Parathyroid adenoma (tissue), 2 donors: ENCODE measurements at regions not wholly inside any gene's neighbourhood (a gene's known extent, or its start where the extent isn't known, plus 50 kb on each side); places are given as distances from the start of the nearest gene placed in this dataset.

Source experiments
- H2AFZ ChIP-seq: fragments of 300-600 bp; sonication (generic); one replicate; pipeline ENCODE4 v1.7.0; 2017; ENCODE audit warnings: antibody characterized with exemption, mild to moderate bottlenecking
- H3K27ac ChIP-seq: fragments of 300-600 bp; sonication (generic); one replicate; pipeline ENCODE4 v1.7.0; 2017
- H3K27me3 ChIP-seq: fragments of 300-600 bp; sonication (generic); one replicate; pipeline ENCODE4 v1.7.0; 2017; ENCODE audit warnings: low read length; ENCODE audit not compliant: control insufficient read depth, insufficient read depth
- H3K36me3 ChIP-seq: fragments of 300-600 bp; sonication (generic); one replicate; pipeline ENCODE4 v1.7.0; 2017; ENCODE audit warnings: low read length; ENCODE audit not compliant: control insufficient read depth, insufficient read depth
- H3K4me1 ChIP-seq: fragments of 300-600 bp; sonication (generic); one replicate; pipeline ENCODE4 v1.7.0; 2017; ENCODE audit warnings: control low read depth
- H3K4me2 ChIP-seq: fragments of 300-600 bp; sonication (generic); one replicate; pipeline ENCODE4 v1.7.0; 2017; ENCODE audit warnings: low read length
- H3K4me3 ChIP-seq: fragments of 300-600 bp; sonication (generic); one replicate; pipeline ENCODE4 v1.7.0; 2017; ENCODE audit warnings: low read depth, low read length
- H3K79me2 ChIP-seq: fragments of 300-600 bp; sonication (generic); one replicate; pipeline ENCODE4 v1.7.0; 2017; ENCODE audit warnings: control low read depth
- H3K9ac ChIP-seq: fragments of 300-600 bp; sonication (generic); one replicate; pipeline ENCODE4 v1.7.0; 2017; ENCODE audit warnings: mild to moderate bottlenecking
- H3K9me3 ChIP-seq: fragments of 300-600 bp; sonication (generic); one replicate; pipeline ENCODE4 v1.7.0; 2017; ENCODE audit warnings: low read length; ENCODE audit not compliant: control insufficient read depth
- TF ChIP-seq, protein P1 (sequence below): fragments of 300-600 bp; sonication (generic); IDR thresholded peaks from one replicate; pipeline ENCODE4 v1.7.0; 2017; ENCODE audit warnings: antibody characterized with exemption, mild to moderate bottlenecking
- donor health status: primary hyperparathyroidism.

DNA sequence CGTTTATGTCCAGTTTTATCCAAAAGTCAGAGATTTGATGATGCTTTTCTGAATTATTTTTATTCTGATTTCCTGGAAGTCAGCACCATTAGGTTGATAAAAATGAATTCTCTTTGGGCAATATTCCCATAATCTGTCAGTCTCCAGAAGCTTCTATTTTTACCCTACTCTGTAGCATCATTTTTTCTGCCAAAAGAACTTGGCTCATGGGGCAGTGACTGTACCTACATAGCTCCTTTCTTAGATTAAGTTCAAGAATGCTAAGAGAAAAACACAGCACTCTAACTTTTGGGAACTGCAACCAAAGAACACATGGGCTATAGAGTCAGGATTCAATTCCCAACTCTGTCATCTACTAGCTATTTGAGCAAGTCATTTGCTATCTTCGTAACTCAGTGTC, 152.9 kb downstream of the BARHL2 start:
- H3K79me2 ChIP-seq = no peaks in the 10 kb centered on the region
- H3K9ac ChIP-seq = no peak overlapping the region
- no peak overlapping the region for H2AFZ ChIP-seq
- TF ChIP-seq, protein P1, sequence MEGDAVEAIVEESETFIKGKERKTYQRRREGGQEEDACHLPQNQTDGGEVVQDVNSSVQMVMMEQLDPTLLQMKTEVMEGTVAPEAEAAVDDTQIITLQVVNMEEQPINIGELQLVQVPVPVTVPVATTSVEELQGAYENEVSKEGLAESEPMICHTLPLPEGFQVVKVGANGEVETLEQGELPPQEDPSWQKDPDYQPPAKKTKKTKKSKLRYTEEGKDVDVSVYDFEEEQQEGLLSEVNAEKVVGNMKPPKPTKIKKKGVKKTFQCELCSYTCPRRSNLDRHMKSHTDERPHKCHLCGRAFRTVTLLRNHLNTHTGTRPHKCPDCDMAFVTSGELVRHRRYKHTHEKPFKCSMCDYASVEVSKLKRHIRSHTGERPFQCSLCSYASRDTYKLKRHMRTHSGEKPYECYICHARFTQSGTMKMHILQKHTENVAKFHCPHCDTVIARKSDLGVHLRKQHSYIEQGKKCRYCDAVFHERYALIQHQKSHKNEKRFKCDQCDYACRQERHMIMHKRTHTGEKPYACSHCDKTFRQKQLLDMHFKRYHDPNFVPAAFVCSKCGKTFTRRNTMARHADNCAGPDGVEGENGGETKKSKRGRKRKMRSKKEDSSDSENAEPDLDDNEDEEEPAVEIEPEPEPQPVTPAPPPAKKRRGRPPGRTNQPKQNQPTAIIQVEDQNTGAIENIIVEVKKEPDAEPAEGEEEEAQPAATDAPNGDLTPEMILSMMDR = no peak
- H3K27me3 ChIP-seq = no peaks in the 10 kb centered on the region
- no peaks in the 10 kb centered on the region for H3K4me1 ChIP-seq
- no peaks in the 10 kb centered on the region for H3K36me3 ChIP-seq
- no peak overlapping the region for H3K4me3 ChIP-seq
- H3K9me3 ChIP-seq = no peaks in the 10 kb centered on the region
- no peak overlapping the region for H3K27ac ChIP-seq
- no peak overlapping the region for H3K4me2 ChIP-seq

DNA sequence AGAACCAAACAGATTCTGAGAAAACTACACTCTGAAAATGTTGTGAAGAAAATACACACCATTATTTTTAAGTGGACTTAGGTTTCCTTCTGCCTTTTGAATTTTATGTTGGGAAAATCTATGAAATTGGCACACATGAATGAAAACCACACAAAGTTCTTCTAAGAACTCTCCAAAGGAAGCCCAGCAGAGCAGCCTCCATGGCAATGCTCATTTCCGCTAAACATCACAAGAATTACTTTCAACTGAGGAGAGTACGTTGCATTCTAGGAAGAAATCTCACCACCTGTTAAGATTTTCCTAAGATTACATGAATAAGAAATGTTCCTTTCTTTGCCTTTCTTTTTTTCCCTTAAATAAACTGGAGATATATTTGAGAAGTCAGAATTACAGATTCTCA, 154.2 kb downstream of the BARHL2 start:
- H3K4me3 ChIP-seq = no peak overlapping the region
- H3K27ac ChIP-seq = no peak overlapping the region
- no peak overlapping the region for H2AFZ ChIP-seq
- H3K4me1 ChIP-seq = no peaks in the 10 kb centered on the region
- TF ChIP-seq, protein P1 = no peak
- no peaks in the 10 kb centered on the region for H3K36me3 ChIP-seq
- H3K79me2 ChIP-seq = no peaks in the 10 kb centered on the region
- no peaks in the 10 kb centered on the region for H3K27me3 ChIP-seq
- H3K9me3 ChIP-seq = no peaks in the 10 kb centered on the region
- no peak overlapping the region for H3K4me2 ChIP-seq
- no peak overlapping the region for H3K9ac ChIP-seq

DNA sequence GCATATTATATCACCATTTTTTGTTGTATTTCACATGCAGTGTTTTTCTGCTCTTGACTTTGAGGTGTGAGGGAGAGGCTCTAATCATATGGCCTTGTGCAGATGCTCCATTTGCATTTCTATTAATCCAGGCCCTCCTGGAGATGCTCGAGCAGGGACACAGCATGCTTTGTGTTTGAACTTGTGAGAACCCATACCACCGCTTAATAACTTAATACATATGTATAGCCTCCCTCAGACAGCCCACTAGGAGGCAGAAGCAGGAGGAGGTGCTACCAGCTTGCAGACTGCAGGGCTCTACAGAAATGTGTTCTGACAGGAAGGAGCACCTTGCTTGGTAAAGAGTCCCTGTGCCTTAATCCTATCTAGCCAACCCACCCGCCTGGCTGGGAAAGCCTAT, 155.2 kb downstream of the BARHL2 start:
- no peaks in the 10 kb centered on the region for H3K79me2 ChIP-seq
- no peak overlapping the region for H2AFZ ChIP-seq
- TF ChIP-seq, protein P1 = no peak
- no peak overlapping the region for H3K4me2 ChIP-seq
- no peaks in the 10 kb centered on the region for H3K9me3 ChIP-seq
- no peak overlapping the region for H3K9ac ChIP-seq
- no peaks in the 10 kb centered on the region for H3K27me3 ChIP-seq
- H3K36me3 ChIP-seq = no peaks in the 10 kb centered on the region
- H3K27ac ChIP-seq = no peak overlapping the region
- no peaks in the 10 kb centered on the region for H3K4me1 ChIP-seq
- H3K4me3 ChIP-seq = no peak overlapping the region

DNA sequence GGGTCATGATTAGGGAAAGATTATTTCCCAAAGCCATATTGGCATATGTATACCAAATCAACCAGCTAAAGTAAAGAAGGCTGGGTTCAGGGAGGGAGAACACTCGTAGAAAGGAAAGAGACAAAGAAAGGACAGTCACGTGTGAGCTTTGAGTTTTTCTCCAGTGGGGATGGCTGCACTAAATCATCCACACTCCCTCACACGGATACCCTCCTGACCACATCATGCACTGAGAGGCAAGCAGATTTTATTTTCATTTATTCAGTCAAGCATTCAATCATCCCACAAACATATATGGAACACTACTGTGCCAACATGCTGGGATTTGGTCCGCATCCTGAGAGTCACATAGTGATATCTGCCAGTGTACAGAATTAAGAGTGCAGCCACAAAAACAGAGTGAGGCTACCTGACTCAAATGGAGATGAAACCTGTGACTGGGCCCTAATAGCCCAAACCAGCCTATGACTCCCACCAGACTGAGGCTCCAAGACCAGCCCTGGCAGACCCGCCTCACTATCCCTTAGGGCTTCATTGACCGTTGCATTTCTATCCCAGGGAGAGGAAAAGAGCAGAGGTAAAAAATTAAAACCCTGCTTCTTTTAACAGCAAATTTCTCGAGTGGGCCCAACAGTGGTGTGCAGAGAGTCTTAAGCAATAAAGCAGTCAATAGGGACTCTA, 155.9 kb downstream of the BARHL2 start:
- Histone ChIP-seq H3K27ac (no peak overlapping the region), H3K4me3 (no peak overlapping the region), H3K36me3 (no peaks in the 10 kb centered on the region), H3K79me2 (no peaks in the 10 kb centered on the region), H3K4me2 (no peak overlapping the region), H3K9me3 (no peaks in the 10 kb centered on the region), H2AFZ (no peak overlapping the region), H3K4me1 (no peaks in the 10 kb centered on the region), H3K27me3 (no peaks in the 10 kb centered on the region), H3K9ac (no peak overlapping the region)
- TF ChIP-seq, protein P1 = no peak

DNA sequence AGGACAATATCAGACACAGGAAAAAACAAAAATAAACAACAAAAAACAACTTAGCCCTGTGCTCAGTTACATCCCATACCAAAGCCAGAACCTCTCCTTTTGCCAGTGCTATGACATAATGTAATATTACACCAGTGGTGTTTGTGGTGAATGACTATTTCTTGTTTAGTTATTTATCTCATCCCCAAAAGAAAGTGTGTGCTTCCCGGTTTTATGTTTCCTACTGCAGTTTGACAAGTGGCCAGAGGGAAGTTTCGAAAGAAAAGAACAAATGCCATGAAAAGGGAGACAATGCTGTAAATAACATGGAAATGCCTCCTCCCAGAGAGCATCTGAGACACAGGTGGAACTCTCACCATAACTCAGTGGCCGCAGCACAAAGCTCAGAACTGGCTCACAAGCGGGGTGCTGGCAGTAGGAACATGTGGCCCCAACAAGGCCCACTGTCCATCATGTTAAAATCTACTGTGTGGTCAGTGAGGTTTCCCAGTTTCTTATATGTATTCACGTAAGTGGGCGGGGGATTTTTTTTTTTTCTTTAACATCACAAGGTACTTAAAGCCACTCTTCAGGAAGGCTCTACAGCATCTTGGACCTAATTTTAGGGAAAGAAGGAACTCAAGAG, 158.2 kb downstream of the BARHL2 start:
- no peak overlapping the region for H2AFZ ChIP-seq
- no peak overlapping the region for H3K9ac ChIP-seq
- no peaks in the 10 kb centered on the region for H3K9me3 ChIP-seq
- TF ChIP-seq, protein P1 = no peak
- no peaks in the 10 kb centered on the region for H3K79me2 ChIP-seq
- no peak overlapping the region for H3K27ac ChIP-seq
- H3K36me3 ChIP-seq = no peaks in the 10 kb centered on the region
- H3K4me2 ChIP-seq = no peak overlapping the region
- no peaks in the 10 kb centered on the region for H3K4me1 ChIP-seq
- H3K27me3 ChIP-seq = no peaks in the 10 kb centered on the region
- no peak overlapping the region for H3K4me3 ChIP-seq
